AML-193 (cell line): ENCODE measurements at regions not wholly inside any gene's neighbourhood (a gene's known extent, or its start where the extent isn't known, plus 50 kb on each side); places are given as distances from the start of the nearest gene placed in this dataset.
"Not testable (repeated sequence)": the region's sequence is repeated elsewhere in the genome, so short reads cannot be mapped to it uniquely, and the experiment has no call there.

ENCODE experiments used
- DNase-seq, 2 experiments: peaks; one replicate each; lab custom pipeline; 2025; lab: John Stamatoyannopoulos, UW

GRCh38 chr4:84221704-84222103, 277.4 kb downstream of the NKX6-1 start:
- DNase-seq, result no peak

DNA sequence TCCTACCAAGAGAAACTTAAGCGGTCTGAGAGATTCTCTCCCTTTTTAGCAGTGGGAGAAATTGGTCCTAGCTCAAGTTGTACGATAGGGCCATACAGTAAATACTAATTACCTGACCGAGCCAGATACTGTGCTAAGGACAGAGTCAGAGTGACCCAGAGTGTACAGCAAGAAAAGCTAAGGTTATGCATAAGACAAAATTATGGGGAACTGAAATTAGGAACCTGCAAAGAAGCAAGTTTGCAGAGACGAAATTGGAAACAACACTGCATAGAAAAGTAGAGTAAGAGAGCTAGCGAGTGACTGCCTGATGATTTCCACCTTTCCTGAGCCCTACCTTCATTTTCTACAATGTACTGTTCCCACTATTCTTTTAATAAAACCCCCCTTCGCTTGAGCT, 278.1 kb downstream of the NKX6-1 start:
- DNase-seq, result no peak

DNA sequence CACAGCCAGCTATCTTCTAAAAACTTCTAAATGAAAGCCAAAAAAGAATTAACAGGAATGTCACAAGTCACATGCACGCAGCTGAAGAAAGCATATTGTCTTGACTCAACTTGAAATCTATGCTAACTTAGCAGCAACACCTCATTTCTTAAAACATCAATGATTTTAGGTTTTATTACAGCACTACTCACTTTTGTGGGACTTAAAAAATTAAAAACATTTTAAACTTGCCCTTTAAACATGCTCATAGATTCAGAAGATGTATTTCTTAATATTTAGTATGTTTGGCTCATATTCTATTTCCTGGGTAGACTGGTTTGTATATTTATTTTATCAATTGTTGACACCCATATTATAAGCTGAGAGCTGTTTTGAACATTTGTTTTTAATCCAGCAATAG, 279.4 kb downstream of the NKX6-1 start:
- DNase-seq, result no peak

DNA sequence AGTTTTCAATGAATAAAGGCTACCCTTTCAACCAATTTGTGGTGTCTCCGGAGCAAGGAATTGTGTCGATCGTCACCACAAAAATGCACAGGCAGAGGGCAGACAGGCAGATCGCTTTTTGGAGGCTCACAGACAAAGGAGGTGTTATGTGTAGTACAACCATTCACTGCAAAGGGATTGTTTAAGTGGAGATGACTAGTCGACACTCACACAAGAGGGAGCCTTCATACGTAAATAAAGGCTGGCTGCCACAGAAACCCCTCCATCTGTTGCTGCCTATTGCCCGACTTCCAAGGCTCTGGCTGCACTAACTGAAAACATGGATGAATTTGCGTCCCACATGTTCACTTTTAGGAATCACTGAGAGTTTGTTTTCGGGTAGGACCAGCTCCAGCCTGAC, 281.1 kb downstream of the NKX6-1 start:
- no peak for DNase-seq

GRCh38 chr4:84215217-84215616, 283.9 kb downstream of the NKX6-1 start:
- no peak for DNase-seq

DNA sequence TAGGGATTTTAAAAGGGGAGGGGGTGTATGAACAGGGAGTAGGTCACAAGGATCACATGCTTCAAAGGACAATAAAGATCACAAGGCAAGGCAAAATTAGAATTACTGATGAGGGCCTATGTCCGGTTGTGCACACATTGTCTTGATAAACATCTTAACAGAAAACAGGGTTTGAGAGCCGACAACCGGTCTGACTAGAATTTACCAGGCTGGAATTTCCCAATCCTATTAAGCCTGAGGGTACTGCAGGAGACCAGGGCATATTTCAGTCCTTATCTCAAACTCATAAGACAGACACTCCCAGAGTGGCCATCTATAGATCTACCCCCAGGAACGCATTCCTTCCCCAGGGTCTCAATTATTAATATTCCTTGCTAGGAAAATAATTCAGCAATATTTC, 292.9 kb downstream of the NKX6-1 start:
- not testable (repeated sequence) for DNase-seq

DNA sequence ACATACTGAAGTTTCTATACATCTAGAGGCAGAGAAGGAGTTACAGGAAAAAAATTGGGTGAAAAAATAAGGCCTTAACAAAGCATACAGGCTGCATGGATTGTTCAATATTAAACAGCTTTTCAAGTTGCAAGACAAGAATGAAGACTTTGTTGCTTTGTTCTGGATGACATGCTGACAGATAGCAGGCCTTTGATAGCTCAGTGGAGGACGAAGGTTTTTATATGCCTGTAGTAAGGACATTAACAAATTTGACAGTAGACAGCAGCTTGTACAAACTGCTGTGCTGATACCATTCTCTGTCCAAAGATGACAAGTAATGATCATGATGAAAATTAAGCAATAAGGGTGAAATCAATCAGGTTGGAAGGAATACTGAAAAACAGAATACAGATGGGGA, 309.9 kb downstream of the NKX6-1 start:
- no peak for DNase-seq

- DNase-seq, result no peak
Measured at GRCh38 chr4:84179409-84179808, 319.7 kb downstream of the NKX6-1 start.

- DNase-seq, result no peak
Measured at GRCh38 chr4:84177831-84178542, 321.1 kb downstream of the NKX6-1 start.

DNA sequence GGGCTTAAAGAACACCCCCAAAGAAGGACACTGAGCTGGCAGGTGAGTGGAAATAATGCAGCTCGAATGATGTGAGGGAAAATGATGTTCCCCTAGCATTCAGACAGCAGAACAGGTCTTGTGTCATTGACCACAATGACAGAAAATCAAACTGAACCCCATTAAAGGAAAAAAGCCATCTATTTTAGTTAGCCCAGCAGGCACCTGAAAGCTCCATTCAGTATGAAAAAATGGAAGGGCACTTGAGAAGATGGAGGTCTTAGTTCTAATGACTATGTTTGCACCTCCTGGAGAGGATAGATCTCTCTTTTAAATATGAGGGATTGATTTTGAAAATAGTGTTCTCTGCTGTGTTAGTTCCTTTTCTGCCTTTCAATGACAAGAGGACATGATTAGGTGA, 323.1 kb downstream of the NKX6-1 start:
- no peak for DNase-seq

DNA sequence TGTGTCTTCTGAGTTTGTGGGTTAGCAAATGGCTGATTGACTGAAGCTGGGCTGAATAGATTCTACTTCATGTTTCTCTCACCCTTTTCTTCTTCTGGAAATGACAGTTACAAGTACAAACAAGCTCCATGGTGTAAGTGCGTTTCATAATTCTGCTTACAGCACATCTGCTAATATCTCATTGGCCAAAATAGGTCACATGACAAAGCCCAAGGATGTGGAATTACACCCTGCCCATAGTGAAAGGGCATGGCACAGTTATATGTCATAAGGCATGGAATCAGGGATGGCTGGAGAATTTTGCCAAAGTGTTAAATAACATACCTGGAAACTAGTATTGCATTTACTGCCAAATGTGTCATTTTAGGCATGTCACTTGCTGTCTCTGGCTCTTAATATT, 327.2 kb downstream of the NKX6-1 start:
- no peak for DNase-seq

DNA sequence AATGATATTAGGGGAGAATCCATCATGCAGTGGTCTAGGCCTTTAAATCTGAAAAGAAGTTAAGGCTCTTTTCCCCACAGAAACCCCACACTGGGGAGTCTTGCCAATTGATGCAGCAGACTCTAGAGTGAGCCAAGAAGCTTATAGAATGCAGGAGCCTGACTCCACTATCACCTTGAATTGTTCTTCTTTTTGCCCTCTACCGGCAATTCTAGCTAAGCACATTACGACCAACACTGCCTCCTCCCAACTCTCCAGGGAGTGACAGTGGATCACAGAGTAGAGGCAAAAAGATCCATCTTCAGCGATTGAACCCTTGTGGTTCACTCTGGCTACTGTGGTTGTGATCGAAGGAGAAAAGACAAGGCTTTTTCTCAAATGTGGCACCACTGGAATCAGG, 331.5 kb downstream of the NKX6-1 start:
- no peak for DNase-seq

DNA sequence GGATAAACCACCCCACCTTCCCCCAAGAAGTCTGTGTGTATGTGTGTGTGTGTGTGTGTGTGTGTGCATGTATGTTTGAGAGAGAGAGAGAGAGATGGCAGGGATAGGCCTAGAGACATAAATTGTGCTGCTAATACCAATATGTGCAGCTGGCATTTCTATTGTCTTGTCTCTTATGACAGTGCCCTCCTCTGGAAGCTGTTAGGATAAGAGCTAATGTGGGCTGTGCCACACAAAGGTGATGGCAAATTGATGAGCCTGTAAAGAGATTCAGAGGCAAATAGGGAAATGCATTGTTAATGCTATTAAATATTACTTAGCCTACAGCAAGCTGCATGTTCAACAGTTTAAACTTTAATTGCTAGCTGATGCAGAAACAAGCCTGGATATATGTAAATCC, 332.0 kb downstream of the NKX6-1 start:
- DNase-seq, result no peak

DNA sequence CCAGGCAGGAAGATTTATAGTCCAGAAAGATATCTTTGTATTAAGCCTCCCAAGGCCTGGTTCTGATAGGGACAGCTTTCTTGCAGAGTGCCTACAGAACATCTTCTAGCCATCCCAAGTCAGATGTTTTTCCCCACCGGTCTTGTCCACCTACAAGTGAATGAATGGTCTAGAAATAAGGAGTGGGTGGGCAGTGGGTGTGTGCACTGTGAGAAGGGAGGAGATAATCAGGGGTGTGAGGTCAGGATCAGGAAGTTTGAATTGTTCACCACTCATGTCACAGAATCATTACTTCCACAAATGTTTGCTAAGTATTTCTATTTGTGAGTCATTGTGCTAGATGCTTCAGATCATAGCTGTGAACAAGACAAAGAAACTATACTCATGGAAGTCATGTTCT, 332.6 kb downstream of the NKX6-1 start:
- no peak for DNase-seq

DNA sequence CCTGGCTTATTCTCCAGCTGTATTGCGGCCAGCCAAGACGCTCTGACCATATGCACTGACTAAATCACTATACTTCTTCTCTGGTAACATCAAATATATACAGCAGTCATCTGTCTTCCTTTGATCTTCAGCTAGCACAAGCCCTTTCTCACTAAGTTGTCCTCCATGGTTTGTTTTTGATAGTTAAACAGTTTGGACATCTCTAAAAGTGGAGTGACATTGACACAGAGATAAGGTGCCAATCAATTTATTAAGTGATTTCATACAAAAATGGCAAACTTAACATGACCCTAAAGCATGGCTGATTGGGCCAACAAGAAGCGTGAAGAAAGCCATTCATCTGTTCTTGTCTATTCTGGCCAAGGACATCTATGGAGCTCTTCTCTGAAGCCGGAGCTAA, 334.9 kb downstream of the NKX6-1 start:
- no peak for DNase-seq

- no peak for DNase-seq
Measured at GRCh38 chr4:84159762-84160161, 339.3 kb downstream of the NKX6-1 start.

DNA sequence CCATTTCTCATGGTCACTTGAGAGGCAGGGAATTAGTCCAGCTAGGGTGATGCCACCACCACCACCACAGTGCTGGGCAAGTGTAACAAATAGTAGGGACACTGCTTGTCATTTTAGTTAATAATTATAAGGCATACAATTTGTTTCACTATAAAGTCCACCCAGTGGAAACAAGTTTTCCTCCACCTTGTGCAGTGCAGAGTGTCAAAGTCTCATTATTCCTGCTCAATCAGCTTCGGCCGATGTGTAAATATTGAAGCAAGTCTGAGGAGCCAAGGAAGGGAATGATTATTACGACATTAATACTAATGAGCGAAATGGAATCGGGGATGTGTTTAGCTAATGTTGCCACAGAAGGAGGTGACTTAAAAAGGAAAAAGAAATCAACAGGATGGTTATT, 340.4 kb downstream of the NKX6-1 start:
- DNase-seq, result no peak

GRCh38 chr4:84151574-84151973, 347.5 kb downstream of the NKX6-1 start:
- no peak for DNase-seq

- DNase-seq, result no peak
Measured at GRCh38 chr4:84150177-84150576, 348.9 kb downstream of the NKX6-1 start.

GRCh38 chr4:84147831-84148230, 351.3 kb downstream of the NKX6-1 start:
- DNase-seq, result no peak

GRCh38 chr4:84146300-84146959, 352.7 kb downstream of the NKX6-1 start:
- DNase-seq, result no peak

DNA sequence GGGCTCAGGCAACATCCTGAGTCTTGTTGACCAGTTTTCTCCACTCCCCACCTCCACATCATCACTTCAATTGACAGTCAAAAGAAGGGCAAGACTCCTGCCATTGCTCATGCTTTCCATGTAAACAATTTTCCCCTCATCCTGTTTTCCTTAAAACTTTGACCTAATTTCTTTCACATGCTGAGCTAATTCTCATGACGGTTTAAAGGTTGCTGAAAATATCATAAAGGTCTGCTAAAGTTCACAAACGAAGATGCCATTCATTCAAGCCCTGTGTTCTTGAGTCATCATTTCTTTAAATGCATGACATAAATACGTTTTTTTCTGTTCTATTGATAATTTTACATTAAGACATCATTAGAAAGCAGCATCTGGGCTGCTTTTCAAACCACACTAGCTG, 353.9 kb downstream of the NKX6-1 start:
- DNase-seq, result no peak

DNA sequence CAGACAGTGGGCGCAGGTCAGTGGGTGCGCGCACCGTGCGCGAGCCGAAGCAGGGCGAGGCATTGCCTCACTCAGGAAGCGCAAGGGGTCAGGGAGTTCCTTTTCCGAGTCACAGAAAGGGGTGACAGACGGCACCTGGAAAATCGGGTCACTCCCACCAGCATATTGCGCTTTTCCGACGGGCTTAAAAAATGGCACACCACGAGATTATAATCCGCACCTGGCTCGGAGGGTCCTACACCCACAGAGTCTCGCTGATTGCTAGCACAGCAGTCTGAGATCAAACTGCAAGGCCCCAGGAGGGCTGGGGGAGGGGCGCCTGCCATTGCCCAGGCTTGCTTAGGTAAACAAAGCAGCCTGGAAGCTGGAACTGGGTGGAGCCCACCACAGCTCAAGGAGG, 372.2 kb downstream of the NKX6-1 start:
- not testable (repeated sequence) for DNase-seq
